Upper lobe of right lung (tissue), 1 donor: ENCODE measurements at regions not wholly inside any gene's neighbourhood (a gene's known extent, or its start where the extent isn't known, plus 50 kb on each side); places are given as distances from the start of the nearest gene placed in this dataset.

ENCODE experiments used
- ATAC-seq: fragments of 200-7000 bp; cut with Tn5 transposase; one replicate; pipeline ENCODE4 v1.9.1; 2020; ENCODE audit warnings: mild to moderate bottlenecking, moderate library complexity
- DNase-seq: peaks from one replicate; pipeline ENCODE4 v3.0.0-alpha.2; 2020
- H3K27ac ChIP-seq: fragments of 200-600 bp; one replicate; pipeline ENCODE4 v1.8.0; 2022
- H3K27me3 ChIP-seq: fragments of 200-600 bp; one replicate; pipeline ENCODE4 v1.8.0; 2022; ENCODE audit warnings: mild to moderate bottlenecking
- H3K36me3 ChIP-seq: fragments of 200-600 bp; one replicate; pipeline ENCODE4 v1.8.0; 2022
- H3K4me1 ChIP-seq: fragments of 200-600 bp; one replicate; pipeline ENCODE4 v1.8.0; 2022
- H3K4me3 ChIP-seq: fragments of 200-600 bp; one replicate; pipeline ENCODE4 v1.8.0; 2022; ENCODE audit warnings: mild to moderate bottlenecking
- H3K9me3 ChIP-seq: fragments of 200-600 bp; one replicate; pipeline ENCODE4 v1.8.0; 2022
- intact Hi-C: fragments of 100-400 bp; cut with DNase I; formaldehyde crosslinking; loops from one replicate; pipeline ENCODE4 v1.11.0; 2022
- TF ChIP-seq, protein P1 (sequence below): fragments of 200-600 bp; IDR thresholded peaks from one replicate; pipeline ENCODE4 v1.8.0; 2022; ENCODE audit warnings: antibody characterized with exemption
- donor health status: DM: no; HTN: yes; CAD: no; lungs with severe emphysema.

- no peaks in the 10 kb centered on the region for H3K27me3 ChIP-seq
- DNase-seq (no peak), ATAC-seq (no peak)
- H3K9me3 ChIP-seq = no peaks in the 10 kb centered on the region
- H3K4me1 ChIP-seq = no peaks in the 10 kb centered on the region
- TF ChIP-seq, protein P1, sequence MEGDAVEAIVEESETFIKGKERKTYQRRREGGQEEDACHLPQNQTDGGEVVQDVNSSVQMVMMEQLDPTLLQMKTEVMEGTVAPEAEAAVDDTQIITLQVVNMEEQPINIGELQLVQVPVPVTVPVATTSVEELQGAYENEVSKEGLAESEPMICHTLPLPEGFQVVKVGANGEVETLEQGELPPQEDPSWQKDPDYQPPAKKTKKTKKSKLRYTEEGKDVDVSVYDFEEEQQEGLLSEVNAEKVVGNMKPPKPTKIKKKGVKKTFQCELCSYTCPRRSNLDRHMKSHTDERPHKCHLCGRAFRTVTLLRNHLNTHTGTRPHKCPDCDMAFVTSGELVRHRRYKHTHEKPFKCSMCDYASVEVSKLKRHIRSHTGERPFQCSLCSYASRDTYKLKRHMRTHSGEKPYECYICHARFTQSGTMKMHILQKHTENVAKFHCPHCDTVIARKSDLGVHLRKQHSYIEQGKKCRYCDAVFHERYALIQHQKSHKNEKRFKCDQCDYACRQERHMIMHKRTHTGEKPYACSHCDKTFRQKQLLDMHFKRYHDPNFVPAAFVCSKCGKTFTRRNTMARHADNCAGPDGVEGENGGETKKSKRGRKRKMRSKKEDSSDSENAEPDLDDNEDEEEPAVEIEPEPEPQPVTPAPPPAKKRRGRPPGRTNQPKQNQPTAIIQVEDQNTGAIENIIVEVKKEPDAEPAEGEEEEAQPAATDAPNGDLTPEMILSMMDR = no peak
- intact Hi-C loops = no loop called here
- H3K27ac ChIP-seq = no peak overlapping the region
- no peaks in the 10 kb centered on the region for H3K36me3 ChIP-seq
- no peak overlapping the region for H3K4me3 ChIP-seq
Observed at GRCh38 chr12:89884416-89884898, 175.8 kb upstream of the ATP2B1 start.

- TF ChIP-seq, protein P1 = no peak
- Histone ChIP-seq H3K27ac (no peak overlapping the region), H3K27me3 (no peaks in the 10 kb centered on the region), H3K9me3 (no peaks in the 10 kb centered on the region), H3K4me1 (no peaks in the 10 kb centered on the region), H3K36me3 (no peaks in the 10 kb centered on the region), H3K4me3 (no peak overlapping the region)
- no peak for DNase-seq
- intact Hi-C loops = no loop called here
- no peak for ATAC-seq
Observed at GRCh38 chr12:89883630-89884389, 175.2 kb upstream of the ATP2B1 start.

GRCh38 chr12:89882792-89883191 lies 174.2 kb upstream of the ATP2B1 start:
- Histone ChIP-seq H3K27ac (no peak overlapping the region), H3K4me1 (no peaks in the 10 kb centered on the region), H3K36me3 (no peaks in the 10 kb centered on the region), H3K4me3 (no peak overlapping the region), H3K9me3 (no peaks in the 10 kb centered on the region), H3K27me3 (no peaks in the 10 kb centered on the region)
- intact Hi-C loops = no loop called here
- TF ChIP-seq, protein P1 = no peak
- no peak for DNase-seq
- no peak for ATAC-seq

- ATAC-seq (no peak), DNase-seq (no peak)
- Histone ChIP-seq H3K4me3 (no peak overlapping the region), H3K4me1 (no peaks in the 10 kb centered on the region), H3K27ac (no peak overlapping the region), H3K36me3 (no peaks in the 10 kb centered on the region), H3K9me3 (no peaks in the 10 kb centered on the region), H3K27me3 (no peaks in the 10 kb centered on the region)
- TF ChIP-seq, protein P1 = no peak
- intact Hi-C loops = no loop called here
Observed at GRCh38 chr12:89882050-89882449, 173.4 kb upstream of the ATP2B1 start.

DNA sequence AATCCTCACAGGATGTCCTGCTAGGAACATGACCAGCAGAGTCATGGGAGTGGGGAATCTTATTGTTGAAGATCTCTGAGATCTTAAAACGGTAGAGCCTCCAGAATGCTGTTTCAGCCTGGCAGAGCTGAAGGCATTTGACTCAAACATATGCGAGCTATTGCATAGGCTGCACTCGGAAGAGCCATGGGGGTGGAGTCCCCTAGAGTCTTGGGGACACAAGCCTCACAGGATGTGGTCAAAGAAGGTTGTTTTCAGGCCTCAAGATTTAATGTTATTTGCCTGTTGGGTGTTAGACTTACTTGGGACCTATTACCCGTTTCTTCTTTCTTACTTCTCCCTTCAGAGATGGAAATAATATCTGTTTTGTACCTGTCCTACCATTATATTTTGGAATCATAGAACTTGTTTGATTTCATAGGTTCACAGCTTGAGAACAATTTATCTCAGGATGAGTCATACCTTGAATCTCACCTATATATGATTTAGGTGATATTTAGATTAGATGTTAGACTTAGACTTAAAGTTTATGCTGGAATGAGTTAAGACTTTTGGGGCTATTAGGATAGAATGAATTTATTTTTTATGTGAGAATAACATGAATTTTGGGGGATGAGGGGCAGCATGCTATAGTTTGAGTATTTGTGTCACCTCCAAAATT lies 172.2 kb upstream of the ATP2B1 start:
- peak overlapping the region; percentile 0 for H3K27ac ChIP-seq
- peak; percentile 70 for ATAC-seq
- intact Hi-C loops = no loop called here
- TF ChIP-seq, protein P1 = no peak
- no peaks in the 10 kb centered on the region for H3K36me3 ChIP-seq
- no peaks in the 10 kb centered on the region for H3K4me1 ChIP-seq
- no peaks in the 10 kb centered on the region for H3K9me3 ChIP-seq
- no peaks in the 10 kb centered on the region for H3K27me3 ChIP-seq
- no peak for DNase-seq
- H3K4me3 ChIP-seq = no peak overlapping the region
